T-helper 22 cell (primary cell): ENCODE measurements at regions not wholly inside any gene's neighbourhood (a gene's known extent, or its start where the extent isn't known, plus 50 kb on each side); places are given as distances from the start of the nearest gene placed in this dataset.

Experiments
- DNase-seq: peaks from one replicate; pipeline ENCODE4 v3.0.0-alpha.2; 2020; ENCODE audit warnings: low read depth

- no peak for DNase-seq
Measured at GRCh38 chr7:113464096-113464855, 345.9 kb upstream of the SMIM30 start.

- no peak for DNase-seq
Measured at GRCh38 chr7:113460067-113460466, 341.7 kb upstream of the SMIM30 start.

DNA sequence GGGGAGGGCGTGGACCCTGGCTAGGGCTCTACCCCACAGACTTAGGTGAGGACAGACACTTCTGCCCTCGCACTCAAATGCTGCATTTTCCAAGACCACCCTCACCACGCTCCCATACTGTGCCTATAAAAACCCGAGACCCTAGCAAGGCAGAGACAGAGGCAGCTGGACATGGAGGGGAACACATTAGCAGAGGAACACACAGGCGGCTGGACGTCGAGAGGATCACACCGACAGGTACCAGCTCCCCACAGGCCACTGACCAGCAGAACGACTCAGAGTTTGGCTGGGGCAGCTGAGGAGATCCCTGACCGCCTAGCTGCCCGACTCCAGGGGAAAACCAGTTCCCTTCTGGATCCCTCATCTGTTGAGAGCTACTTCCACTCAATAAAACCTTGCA, 338.2 kb upstream of the SMIM30 start:
- no peak for DNase-seq

GRCh38 chr7:113454597-113455169, 336.3 kb upstream of the SMIM30 start:
- DNase-seq: no peak

DNA sequence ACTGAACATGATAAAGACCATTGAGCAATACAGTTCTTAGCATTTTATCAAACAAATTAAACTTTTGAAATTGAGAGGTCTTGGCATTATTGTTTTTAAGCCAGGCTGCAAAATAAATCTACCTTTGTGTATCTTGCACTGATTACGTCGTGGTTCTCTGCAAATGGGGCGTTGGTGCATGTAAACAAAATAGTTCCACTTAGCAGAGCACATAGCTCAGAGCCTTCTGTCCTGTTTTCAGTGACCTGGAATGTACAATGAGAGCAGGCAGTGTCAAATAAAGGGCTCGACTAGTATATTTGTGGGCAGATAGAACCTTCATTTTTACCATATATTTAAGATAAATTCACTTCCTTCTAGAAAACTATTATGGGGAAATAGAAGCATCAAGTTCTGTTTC, 333.9 kb upstream of the SMIM30 start:
- no peak for DNase-seq

GRCh38 chr7:113446791-113447190, 328.4 kb upstream of the SMIM30 start:
- no peak for DNase-seq

DNA sequence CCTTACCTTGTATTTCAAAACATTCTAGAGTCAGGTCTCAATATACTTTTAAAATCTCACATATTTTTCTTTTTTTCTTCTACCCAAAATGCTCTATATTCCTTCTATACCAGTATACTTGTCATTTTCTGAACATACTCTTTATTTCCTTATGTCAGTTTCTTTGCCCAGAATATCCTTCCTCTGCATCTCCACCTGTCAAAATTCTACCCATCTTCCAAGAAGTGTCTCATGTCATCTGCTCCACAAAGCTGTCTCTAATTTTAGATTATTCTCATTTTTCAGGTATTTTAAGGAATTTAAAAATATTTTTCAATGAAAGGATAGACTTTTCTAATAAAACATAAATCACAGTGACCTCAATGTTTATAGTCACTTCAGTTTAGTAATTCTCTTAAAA, 328.0 kb upstream of the SMIM30 start:
- no peak for DNase-seq

GRCh38 chr7:113444261-113444660, 325.9 kb upstream of the SMIM30 start:
- no peak for DNase-seq

DNA sequence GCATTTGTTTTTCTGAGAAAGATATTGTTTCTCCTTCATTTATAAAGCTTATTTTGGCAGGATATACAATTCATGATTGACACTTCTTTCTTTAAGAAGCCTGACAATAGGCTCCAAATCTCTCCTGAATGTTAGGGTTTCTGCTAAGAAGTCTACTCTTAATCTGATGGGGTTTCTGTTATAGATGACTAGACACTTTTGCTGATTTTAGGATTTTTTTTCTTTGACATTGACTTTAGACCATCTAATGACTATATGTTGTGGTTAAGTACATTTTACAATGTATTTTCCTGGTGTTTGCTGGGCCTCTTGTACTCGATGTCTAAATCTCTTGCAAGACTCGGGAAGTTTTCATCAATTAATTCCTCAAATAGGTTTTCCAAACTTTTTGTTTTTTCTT, 321.8 kb upstream of the SMIM30 start:
- DNase-seq: no peak

- no peak for DNase-seq
Measured at GRCh38 chr7:113431406-113431805, 313.1 kb upstream of the SMIM30 start.

GRCh38 chr7:113424185-113424817, 305.9 kb upstream of the SMIM30 start:
- no peak for DNase-seq

GRCh38 chr7:113421696-113422330, 303.5 kb upstream of the SMIM30 start:
- peak; percentile 24 for DNase-seq

GRCh38 chr7:113414401-113415035, 296.2 kb upstream of the SMIM30 start:
- no peak for DNase-seq

- no peak for DNase-seq
Measured at GRCh38 chr7:113412410-113412809, 294.1 kb upstream of the SMIM30 start.

- no peak for DNase-seq
Measured at GRCh38 chr7:113410796-113411195, 292.4 kb upstream of the SMIM30 start.

DNA sequence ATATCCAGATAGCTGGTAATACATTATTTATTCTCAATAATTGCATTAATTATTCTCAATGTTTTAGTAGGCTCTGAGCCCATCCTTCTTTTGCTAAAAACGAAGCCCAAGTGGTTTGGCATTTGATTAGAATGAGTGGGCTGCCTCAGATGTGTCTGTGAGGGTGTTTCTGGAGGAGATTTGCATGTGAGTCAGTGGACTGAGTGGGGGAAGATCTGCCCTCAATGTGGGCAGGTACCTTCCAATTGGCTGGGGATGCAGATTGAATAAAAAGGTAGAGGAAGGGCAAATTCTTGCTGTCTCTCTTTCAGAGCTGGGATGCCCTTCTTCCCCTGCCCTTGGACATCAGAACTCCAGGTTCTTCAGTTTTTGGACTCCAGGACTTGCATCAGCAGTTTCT, 290.6 kb upstream of the SMIM30 start:
- no peak for DNase-seq

GRCh38 chr7:113405296-113406056, 287.1 kb upstream of the SMIM30 start:
- DNase-seq: no peak

DNA sequence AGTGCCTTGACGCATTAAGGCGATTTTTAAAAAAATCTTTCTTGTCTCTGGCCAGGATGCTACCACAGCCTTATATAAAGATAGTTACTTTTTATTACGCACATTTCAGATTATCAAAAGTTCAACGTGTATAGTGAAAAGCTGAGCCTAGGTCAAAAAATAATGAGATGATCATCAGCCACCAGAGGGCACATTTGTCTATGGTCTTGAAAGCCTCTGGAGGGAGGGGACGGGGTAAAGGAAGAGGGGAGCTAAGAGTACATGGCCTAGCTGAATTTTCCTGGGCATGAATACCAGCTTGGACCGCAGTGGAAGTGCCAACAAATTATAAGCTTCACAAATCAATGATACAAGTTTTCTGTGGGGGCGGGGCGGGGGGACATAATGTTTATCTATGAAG, 285.9 kb upstream of the SMIM30 start:
- no peak for DNase-seq

DNA sequence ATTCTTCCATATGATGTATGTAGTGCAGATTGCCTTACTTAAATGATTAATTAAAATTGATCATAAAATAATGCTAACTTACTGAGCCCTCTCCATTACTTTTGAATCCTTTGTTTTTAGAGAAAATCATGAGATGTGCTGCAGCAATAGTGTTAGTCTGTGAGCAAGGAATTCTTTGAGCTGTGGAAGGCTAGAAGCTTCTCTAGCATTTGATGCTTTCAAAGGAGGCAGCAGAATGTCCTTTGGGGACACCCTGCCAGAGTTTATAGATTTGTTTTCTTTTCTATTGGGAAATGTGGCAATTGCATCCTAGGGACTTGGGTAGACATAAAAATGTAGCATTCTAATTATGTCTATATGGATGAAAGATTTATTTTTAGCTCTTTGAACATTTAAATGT, 284.1 kb upstream of the SMIM30 start:
- no peak for DNase-seq

DNA sequence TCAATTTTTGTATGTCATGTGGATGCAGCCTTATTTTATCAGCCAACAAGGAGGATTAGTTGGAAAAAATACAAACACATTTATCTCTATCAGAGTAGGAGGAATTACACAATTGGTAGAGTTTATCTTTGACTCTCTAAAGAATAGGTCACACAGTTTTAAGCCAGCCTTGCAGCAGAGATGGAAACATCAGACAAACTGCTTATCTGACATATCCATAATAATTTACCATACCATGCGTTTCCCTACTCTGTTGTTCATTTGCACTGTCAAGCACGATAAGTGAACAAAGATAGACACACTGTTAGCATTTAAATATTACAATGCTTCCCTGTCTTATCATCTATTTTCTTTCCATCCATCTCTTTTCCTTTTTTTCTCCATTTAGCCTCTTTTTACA, 283.7 kb upstream of the SMIM30 start:
- DNase-seq: no peak

DNA sequence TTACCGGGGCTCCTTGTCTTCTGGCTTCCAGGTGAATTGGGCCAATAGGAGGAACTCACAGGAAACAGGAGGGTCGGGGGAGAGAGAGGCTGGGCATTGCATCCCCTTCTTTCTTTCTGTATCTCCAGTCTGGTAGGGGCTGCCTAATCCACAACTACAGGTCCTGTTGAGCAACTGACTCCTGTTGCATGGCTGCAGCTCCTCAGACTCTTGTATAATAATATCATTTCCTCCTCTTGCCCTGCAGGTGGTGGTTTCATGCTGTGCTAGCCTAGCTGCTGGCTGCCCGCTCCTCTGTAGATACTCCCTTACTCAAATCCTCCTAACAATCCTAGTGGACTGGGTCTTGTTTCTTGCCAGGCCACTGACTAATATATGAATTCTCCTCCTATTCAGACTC, 276.5 kb upstream of the SMIM30 start:
- DNase-seq: no peak
